Liver (tissue), 3 donors: ENCODE measurements at regions not wholly inside any gene's neighbourhood (a gene's known extent, or its start where the extent isn't known, plus 50 kb on each side); places are given as distances from the start of the nearest gene placed in this dataset.

Experiments
- GABPA ChIP-seq, 2 donors: IDR thresholded peaks in 1 of 2; conservative IDR thresholded peaks in 1 of 2; 2 replicates each; pipeline ENCODE4 v1.6.1; 2016; ENCODE audit warnings: antibody characterized with exemption in 2 of 2, mild to moderate bottlenecking in 1 of 2, moderate library complexity in 1 of 2
- JUND ChIP-seq, 2 donors: IDR thresholded peaks; 2 replicates each; pipeline ENCODE4 v1.6.1; 2016; ENCODE audit warnings: antibody characterized with exemption in 2 of 2
- RAD21 ChIP-seq, 2 donors: IDR thresholded peaks; 2 replicates each; pipeline ENCODE4 v1.6.1; 2016; ENCODE audit warnings: antibody characterized with exemption in 2 of 2, mild to moderate bottlenecking in 2 of 2
- TF ChIP-seq, protein P1 (sequence below): fragments of 150-350 bp; IDR thresholded peaks from 2 replicates; pipeline ENCODE4 v1.5.1; 2017; ENCODE audit warnings: improper control_type of control experiment, low read depth, low read length; ENCODE audit not compliant: missing input control
- TF ChIP-seq, protein P2 (sequence below): IDR thresholded peaks from 2 replicates; pipeline ENCODE4 v1.6.1; 2016; ENCODE audit warnings: antibody characterized with exemption, mild to moderate bottlenecking
- donor health status: healthy.
- donor health status: healthy.

DNA sequence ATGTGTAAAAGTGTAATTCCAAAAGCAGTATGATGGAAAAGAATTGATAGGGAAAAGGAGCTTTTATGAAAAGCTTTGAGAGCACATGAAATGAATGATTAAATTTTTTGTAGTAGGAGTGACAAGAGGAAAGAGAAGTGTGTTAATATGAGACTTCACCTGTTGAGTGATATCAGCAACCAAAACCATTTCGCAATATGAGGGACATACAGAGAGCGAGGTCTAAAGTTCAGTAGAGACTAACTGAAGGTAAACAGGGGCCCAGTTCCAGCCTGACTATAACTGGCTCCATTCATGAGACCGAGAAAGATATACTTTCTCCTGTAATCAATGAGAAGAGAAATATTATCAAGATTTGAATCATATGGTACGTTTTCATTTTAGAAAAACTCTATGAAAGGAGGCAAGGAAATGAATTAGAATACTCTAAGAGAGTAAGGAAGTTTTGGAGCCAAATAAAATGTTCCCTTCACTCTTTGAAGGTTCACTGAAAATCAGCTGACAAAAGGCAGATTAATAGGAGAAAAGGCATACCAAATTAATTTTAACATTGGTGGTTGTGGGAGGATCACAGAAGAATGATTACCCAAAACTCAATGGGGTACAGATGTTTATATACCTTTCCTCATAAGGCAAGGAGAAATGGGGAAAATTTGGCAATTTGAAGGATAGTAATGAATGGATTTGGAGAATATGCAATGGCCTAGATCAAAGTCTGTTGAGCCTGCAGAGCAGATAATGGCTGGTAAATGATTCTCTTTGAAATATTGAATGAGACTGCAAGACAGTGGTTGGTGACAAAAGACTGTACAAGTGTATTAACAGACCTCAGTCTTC lies 932.2 kb downstream of the TDRD15 start:
- TF ChIP-seq, protein P1, sequence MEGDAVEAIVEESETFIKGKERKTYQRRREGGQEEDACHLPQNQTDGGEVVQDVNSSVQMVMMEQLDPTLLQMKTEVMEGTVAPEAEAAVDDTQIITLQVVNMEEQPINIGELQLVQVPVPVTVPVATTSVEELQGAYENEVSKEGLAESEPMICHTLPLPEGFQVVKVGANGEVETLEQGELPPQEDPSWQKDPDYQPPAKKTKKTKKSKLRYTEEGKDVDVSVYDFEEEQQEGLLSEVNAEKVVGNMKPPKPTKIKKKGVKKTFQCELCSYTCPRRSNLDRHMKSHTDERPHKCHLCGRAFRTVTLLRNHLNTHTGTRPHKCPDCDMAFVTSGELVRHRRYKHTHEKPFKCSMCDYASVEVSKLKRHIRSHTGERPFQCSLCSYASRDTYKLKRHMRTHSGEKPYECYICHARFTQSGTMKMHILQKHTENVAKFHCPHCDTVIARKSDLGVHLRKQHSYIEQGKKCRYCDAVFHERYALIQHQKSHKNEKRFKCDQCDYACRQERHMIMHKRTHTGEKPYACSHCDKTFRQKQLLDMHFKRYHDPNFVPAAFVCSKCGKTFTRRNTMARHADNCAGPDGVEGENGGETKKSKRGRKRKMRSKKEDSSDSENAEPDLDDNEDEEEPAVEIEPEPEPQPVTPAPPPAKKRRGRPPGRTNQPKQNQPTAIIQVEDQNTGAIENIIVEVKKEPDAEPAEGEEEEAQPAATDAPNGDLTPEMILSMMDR = no peak
- TF ChIP-seq, protein P2, sequence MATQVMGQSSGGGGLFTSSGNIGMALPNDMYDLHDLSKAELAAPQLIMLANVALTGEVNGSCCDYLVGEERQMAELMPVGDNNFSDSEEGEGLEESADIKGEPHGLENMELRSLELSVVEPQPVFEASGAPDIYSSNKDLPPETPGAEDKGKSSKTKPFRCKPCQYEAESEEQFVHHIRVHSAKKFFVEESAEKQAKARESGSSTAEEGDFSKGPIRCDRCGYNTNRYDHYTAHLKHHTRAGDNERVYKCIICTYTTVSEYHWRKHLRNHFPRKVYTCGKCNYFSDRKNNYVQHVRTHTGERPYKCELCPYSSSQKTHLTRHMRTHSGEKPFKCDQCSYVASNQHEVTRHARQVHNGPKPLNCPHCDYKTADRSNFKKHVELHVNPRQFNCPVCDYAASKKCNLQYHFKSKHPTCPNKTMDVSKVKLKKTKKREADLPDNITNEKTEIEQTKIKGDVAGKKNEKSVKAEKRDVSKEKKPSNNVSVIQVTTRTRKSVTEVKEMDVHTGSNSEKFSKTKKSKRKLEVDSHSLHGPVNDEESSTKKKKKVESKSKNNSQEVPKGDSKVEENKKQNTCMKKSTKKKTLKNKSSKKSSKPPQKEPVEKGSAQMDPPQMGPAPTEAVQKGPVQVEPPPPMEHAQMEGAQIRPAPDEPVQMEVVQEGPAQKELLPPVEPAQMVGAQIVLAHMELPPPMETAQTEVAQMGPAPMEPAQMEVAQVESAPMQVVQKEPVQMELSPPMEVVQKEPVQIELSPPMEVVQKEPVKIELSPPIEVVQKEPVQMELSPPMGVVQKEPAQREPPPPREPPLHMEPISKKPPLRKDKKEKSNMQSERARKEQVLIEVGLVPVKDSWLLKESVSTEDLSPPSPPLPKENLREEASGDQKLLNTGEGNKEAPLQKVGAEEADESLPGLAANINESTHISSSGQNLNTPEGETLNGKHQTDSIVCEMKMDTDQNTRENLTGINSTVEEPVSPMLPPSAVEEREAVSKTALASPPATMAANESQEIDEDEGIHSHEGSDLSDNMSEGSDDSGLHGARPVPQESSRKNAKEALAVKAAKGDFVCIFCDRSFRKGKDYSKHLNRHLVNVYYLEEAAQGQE = peak; percentile 44
- TF ChIP-seq GABPA (IDR thresholded peaks at IDR 0.05 in 1 of 2, conservative IDR thresholded peaks at IDR 0.05 in 1 of 2) = peak in 1 of 2 donors; percentile 48
- peak; percentile 55 to 79 for TF ChIP-seq JUND (IDR thresholded peaks at IDR 0.05)
- peak; percentile 35 to 37 for TF ChIP-seq RAD21 (IDR thresholded peaks at IDR 0.05)
